Brain microvascular endothelial cell (primary cell): ENCODE measurements at regions not wholly inside any gene's neighbourhood (a gene's known extent, or its start where the extent isn't known, plus 50 kb on each side); places are given as distances from the start of the nearest gene placed in this dataset.

Experiments
- DNase-seq: peaks from one replicate; pipeline ENCODE4 v3.0.0-alpha.2; 2020
- H3K27ac ChIP-seq: fragments of 250-450 bp; sonication (Bioruptor Pico); 2 replicates; pipeline ENCODE4 v1.5.1; 2020; ENCODE audit warnings: mild to moderate bottlenecking, moderate library complexity
- H3K27me3 ChIP-seq: fragments of 250-450 bp; sonication (Bioruptor Pico); replicated peaks from 2 replicates; pipeline ENCODE4 v1.5.1; 2020; ENCODE audit warnings: mild to moderate bottlenecking
- H3K36me3 ChIP-seq: fragments of 250-450 bp; sonication (Bioruptor Pico); replicated peaks from 2 replicates; pipeline ENCODE4 v1.5.1; 2020; ENCODE audit warnings: mild to moderate bottlenecking
- H3K4me3 ChIP-seq: 2 replicates; pipeline ENCODE4 v1.5.1; 2011; ENCODE audit warnings: low read depth, mild to moderate bottlenecking, control low read depth, low read length, moderate library complexity
- CTCF ChIP-seq: IDR thresholded peaks from 2 replicates; pipeline ENCODE4 v1.5.1; 2011; ENCODE audit warnings: low read depth, mild to moderate bottlenecking, moderate library complexity, low read length, control low read depth, inconsistent platforms; ENCODE audit errors: missing control alignments
- in situ Hi-C: cut with HindIII; loops from 2 replicates; pipeline ENCODE4 v1.10.0; 2017; ENCODE audit warnings: low sequenced_read_pairs, low pct_ligation_motif_present

- H3K36me3 ChIP-seq = no peaks in the 10 kb centered on the region
- no peak for TF ChIP-seq CTCF
- H3K27ac ChIP-seq = no peak overlapping the region
- no peak for DNase-seq
- in situ Hi-C loops = no loop called here
- no peak overlapping the region for H3K4me3 ChIP-seq
- H3K27me3 ChIP-seq = no peaks in the 10 kb centered on the region
Measured at GRCh38 chr21:23292292-23292691, 2294.1 kb downstream of the NCAM2 start.

GRCh38 chr21:23281917-23282316 lies 2283.7 kb downstream of the NCAM2 start:
- in situ Hi-C loops = no loop called here
- no peak overlapping the region for H3K27ac ChIP-seq

GRCh38 chr21:23249760-23250159 lies 2251.6 kb downstream of the NCAM2 start:
- no peaks in the 10 kb centered on the region for H3K27me3 ChIP-seq
- in situ Hi-C loops = no loop called here
- H3K4me3 ChIP-seq = no peak overlapping the region
- no peaks in the 10 kb centered on the region for H3K36me3 ChIP-seq
- H3K27ac ChIP-seq = no peak overlapping the region
- no peak for TF ChIP-seq CTCF
- no peak for DNase-seq

More at GRCh38 chr21:23281917-23282316, 2283.7 kb downstream of the NCAM2 start:
- TF ChIP-seq CTCF = no peak
- no peaks in the 10 kb centered on the region for H3K27me3 ChIP-seq
- no peak overlapping the region for H3K4me3 ChIP-seq
- no peak for DNase-seq
- H3K36me3 ChIP-seq = no peaks in the 10 kb centered on the region

- no peak for DNase-seq
- Histone ChIP-seq H3K36me3 (no peaks in the 10 kb centered on the region), H3K27ac (no peak overlapping the region), H3K27me3 (no peaks in the 10 kb centered on the region), H3K4me3 (no peak overlapping the region)
- TF ChIP-seq CTCF = no peak
- in situ Hi-C loops = no loop called here
Measured at GRCh38 chr21:23247334-23247733, 2249.1 kb downstream of the NCAM2 start.

- Histone ChIP-seq H3K4me3 (no peak overlapping the region), H3K27me3 (no peaks in the 10 kb centered on the region), H3K36me3 (no peaks in the 10 kb centered on the region), H3K27ac (no peak overlapping the region)
- no peak for DNase-seq
- no peak for TF ChIP-seq CTCF
- in situ Hi-C loops = no loop called here
Measured at GRCh38 chr21:23245255-23245654, 2247.0 kb downstream of the NCAM2 start.

- TF ChIP-seq CTCF = no peak
Measured at GRCh38 chr21:23223882-23224281, 2225.7 kb downstream of the NCAM2 start.

More at GRCh38 chr21:23223882-23224281, 2225.7 kb downstream of the NCAM2 start:
- Histone ChIP-seq H3K27me3 (no peaks in the 10 kb centered on the region), H3K27ac (no peak overlapping the region), H3K36me3 (no peaks in the 10 kb centered on the region), H3K4me3 (no peak overlapping the region)
- DNase-seq = no peak
- in situ Hi-C loops = no loop called here
